Cardiac muscle cell (in vitro differentiated cells and primary cell): ENCODE measurements at regions not wholly inside any gene's neighbourhood (a gene's known extent, or its start where the extent isn't known, plus 50 kb on each side); places are given as distances from the start of the nearest gene placed in this dataset.
A peak's percentile ranks its signal among the peaks of the same experiment; 100 is the strongest.

ENCODE experiments used
- DNase-seq, 2 donors: peaks; one replicate each; pipeline versions ENCODE4 v3.0.0 to v3.0.0-alpha.2; 2010 to 2017; ENCODE audit warnings: low read depth in 1 of 2, low spot score in 1 of 2
- H3K27ac ChIP-seq: fragments of 200-600 bp; sonication (generic); 2 replicates; pipeline ENCODE4 v1.5.1; 2016
- H3K27me3 ChIP-seq: fragments of 200-600 bp; sonication (generic); 2 replicates; pipeline ENCODE4 v1.6.0; 2016; ENCODE audit warnings: control low read depth
- H3K36me3 ChIP-seq: fragments of 200-600 bp; sonication (generic); 2 replicates; pipeline ENCODE4 v1.5.1; 2016; ENCODE audit warnings: control low read depth
- H3K4me1 ChIP-seq: fragments of 200-600 bp; sonication (generic); 2 replicates; pipeline ENCODE4 v1.8.1; 2017; ENCODE audit warnings: low read depth, mild to moderate bottlenecking, mixed run types
- H3K4me3 ChIP-seq: fragments of 200-600 bp; sonication (generic); 2 replicates; pipeline ENCODE4 v1.5.1; 2016; ENCODE audit warnings: mild to moderate bottlenecking
- H3K9me3 ChIP-seq: fragments of 200-600 bp; sonication (generic); 2 replicates; pipeline ENCODE4 v1.5.1; 2017; ENCODE audit warnings: low read depth, mild to moderate bottlenecking, control low read depth
- TF ChIP-seq, protein P1 (sequence below): IDR thresholded peaks from 2 replicates; pipeline ENCODE4 v1.5.1; 2012; ENCODE audit warnings: low read depth, mild to moderate bottlenecking, low read length

DNA sequence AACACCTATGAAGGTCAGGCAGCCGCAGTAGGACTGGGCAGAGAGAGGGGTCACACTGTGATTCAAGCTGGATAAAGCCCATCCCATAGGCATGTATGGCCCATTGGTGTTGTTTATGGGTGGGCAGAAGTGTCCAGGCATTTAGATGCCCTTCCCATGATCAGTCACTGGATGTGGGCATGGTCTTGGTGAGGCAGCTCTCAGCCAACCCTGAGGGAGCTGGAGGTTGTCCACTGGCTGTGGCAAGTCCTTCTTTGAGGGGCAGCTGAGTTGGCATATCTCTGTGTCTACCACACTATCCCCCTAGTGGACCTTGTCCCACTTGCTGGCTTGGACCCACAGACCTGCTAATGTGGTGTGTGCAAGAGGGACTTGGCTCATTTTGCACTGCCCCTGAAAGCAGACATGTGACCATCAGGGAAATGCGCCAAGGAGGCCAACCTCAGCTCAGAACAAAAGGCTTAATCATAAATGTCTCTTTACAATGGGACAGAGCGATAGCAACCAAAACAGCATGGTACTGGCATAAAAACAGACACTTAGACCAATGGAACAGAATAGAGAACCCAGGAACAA, 82.0 kb downstream of the TMEM17 start:
- Histone ChIP-seq H3K36me3 (no peaks in the 10 kb centered on the region), H3K9me3 (no peaks in the 10 kb centered on the region), H3K4me1 (no peaks in the 10 kb centered on the region), H3K27ac (no peak overlapping the region), H3K27me3 (no peaks in the 10 kb centered on the region), H3K4me3 (no peak overlapping the region)
- DNase-seq = peak in 1 of 2 donors; percentile 21
- TF ChIP-seq, protein P1, sequence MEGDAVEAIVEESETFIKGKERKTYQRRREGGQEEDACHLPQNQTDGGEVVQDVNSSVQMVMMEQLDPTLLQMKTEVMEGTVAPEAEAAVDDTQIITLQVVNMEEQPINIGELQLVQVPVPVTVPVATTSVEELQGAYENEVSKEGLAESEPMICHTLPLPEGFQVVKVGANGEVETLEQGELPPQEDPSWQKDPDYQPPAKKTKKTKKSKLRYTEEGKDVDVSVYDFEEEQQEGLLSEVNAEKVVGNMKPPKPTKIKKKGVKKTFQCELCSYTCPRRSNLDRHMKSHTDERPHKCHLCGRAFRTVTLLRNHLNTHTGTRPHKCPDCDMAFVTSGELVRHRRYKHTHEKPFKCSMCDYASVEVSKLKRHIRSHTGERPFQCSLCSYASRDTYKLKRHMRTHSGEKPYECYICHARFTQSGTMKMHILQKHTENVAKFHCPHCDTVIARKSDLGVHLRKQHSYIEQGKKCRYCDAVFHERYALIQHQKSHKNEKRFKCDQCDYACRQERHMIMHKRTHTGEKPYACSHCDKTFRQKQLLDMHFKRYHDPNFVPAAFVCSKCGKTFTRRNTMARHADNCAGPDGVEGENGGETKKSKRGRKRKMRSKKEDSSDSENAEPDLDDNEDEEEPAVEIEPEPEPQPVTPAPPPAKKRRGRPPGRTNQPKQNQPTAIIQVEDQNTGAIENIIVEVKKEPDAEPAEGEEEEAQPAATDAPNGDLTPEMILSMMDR = no peak

DNA sequence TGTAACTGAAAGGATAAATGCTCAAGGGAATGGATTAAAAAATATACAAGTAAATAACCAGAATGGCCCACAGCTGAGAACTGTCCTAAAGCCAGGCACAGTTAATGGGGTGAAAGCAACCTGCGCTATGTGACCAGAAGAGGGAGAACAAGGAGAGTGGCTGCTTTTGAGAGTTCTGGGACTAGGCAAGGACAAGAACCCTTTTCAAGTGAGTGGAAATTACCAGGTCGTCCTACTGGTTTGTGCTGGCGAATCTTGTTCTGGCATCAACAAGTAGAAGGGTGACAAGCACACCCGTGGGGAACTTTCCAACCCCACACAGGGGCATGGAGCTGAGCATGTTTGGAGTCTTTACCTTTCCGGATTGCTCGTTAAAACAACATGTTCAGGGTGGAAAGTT, 82.8 kb downstream of the TMEM17 start:
- Histone ChIP-seq H3K4me1 (no peaks in the 10 kb centered on the region), H3K9me3 (no peaks in the 10 kb centered on the region), H3K27me3 (no peaks in the 10 kb centered on the region), H3K36me3 (no peaks in the 10 kb centered on the region), H3K4me3 (no peak overlapping the region), H3K27ac (no peak overlapping the region)
- DNase-seq = peak in 1 of 2 donors; percentile 14
- TF ChIP-seq, protein P1 = peak; percentile 21

DNA sequence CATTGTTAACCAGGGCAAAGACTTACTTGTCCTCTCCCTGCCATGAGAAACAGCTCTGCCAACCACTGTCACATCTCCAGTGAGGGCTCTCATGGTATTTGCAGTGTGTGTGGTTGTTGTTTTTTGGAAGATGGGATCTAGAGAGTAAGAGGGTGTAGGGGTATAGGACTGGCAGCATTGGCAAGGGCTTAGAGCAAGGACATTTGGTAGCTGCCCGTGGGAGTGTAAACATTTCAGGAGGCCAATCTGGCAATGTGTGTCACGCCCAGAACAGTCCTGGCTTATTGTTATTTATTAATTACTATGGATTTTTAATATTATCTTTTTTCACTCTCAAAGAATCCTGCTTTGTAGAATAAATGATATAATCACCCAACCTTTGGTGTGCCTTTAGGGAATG, 90.5 kb downstream of the TMEM17 start:
- Histone ChIP-seq H3K4me1 (peaks cover 9% of the 10 kb centered on the region), H3K36me3 (no peaks in the 10 kb centered on the region)
- TF ChIP-seq, protein P1 = no peak

DNA sequence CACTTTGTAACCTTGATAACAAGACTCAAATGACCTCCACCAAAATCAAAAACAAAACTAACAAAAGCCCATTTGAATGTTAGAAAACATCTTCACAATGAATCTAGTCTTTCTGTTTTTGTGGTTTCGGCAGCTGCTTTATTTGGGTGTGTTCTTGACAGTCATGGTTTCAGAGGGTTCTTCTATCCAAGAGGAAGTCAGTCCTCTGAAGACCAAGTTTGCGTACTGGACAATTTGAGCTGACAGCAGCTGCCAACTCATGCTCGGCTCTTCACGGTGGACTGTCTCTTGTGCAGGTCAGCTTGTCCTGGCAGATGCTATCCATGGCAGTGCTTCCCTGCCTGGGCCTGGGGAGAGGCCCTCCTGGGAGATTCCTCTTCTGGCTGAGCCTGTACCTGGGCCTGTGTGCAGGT, 91.0 kb downstream of the TMEM17 start:
- TF ChIP-seq, protein P1 = no peak
- Histone ChIP-seq H3K36me3 (no peaks in the 10 kb centered on the region), H3K9me3 (no peaks in the 10 kb centered on the region), H3K27me3 (no peaks in the 10 kb centered on the region), H3K27ac (no peak overlapping the region), H3K4me3 (no peak overlapping the region), H3K4me1 (peaks cover 9% of the 10 kb centered on the region)
- DNase-seq = no peak

More for the DNA sequence above, 90.5 kb downstream of the TMEM17 start:
- Histone ChIP-seq H3K9me3 (no peaks in the 10 kb centered on the region), H3K4me3 (no peak overlapping the region), H3K27ac (no peak overlapping the region), H3K27me3 (no peaks in the 10 kb centered on the region)
- DNase-seq = no peak

DNA sequence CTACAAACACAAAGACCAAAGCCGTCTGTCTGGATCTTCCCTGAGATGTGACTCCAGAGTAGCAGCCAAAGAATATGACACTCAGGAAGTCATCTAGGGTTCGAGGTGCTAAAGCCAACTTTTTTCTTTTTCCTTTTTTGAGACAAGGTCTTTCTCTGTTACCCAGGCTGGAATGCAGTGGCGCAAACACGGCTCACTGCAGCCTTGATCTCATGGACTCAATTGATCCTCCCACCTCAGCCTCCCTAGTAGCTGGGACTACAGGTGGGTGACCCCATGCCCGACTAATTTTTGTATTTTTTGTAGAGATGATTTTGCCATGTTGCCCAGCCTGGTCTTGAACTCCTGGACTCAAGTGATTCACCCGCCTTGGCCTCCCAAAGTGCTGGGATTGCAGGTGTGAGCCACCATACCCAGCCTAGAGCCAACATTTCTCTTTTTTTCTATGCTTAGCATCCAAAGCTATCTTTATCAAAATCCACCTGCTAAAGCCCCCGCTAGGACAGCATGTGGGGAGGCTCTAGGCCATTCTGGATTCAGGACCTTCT, 92.8 kb downstream of the TMEM17 start:
- Histone ChIP-seq H3K27me3 (no peaks in the 10 kb centered on the region), H3K4me1 (peaks cover 9% of the 10 kb centered on the region), H3K27ac (no peak overlapping the region), H3K36me3 (no peaks in the 10 kb centered on the region), H3K9me3 (no peaks in the 10 kb centered on the region), H3K4me3 (no peak overlapping the region)
- no peak for DNase-seq
- TF ChIP-seq, protein P1 = no peak
